Body of pancreas (tissue), 4 donors: ENCODE measurements at regions not wholly inside any gene's neighbourhood (a gene's known extent, or its start where the extent isn't known, plus 50 kb on each side); places are given as distances from the start of the nearest gene placed in this dataset.

Experiments used
- ATAC-seq: fragments of 150-250 bp; one replicate; pipeline ENCODE4 v1.9.1; 2016
- DNase-seq, 4 donors: peaks; one replicate each; pipeline ENCODE4 v3.0.0-alpha.2; 2019
- H3K27ac ChIP-seq, 4 donors: fragments of 200-600 bp; sonication (generic); 1 replicate in 3 of 4; 2 replicates in 1 of 4; pipeline versions ENCODE4 v1.5.1 to v1.6.1; 2016 to 2019; ENCODE audit warnings: mild to moderate bottlenecking in 1 of 4, mixed read lengths in 1 of 4, moderate library complexity in 1 of 4
- H3K27me3 ChIP-seq, 2 donors: fragments of 200-600 bp; sonication (generic); one replicate each; pipeline ENCODE4 v1.6.0; 2016; ENCODE audit warnings: mild to moderate bottlenecking in 1 of 2
- H3K36me3 ChIP-seq, 2 donors: fragments of 200-600 bp; sonication (generic); replicated peaks in 1 of 2; 2 replicates each; pipeline ENCODE4 v1.5.1; 2016; ENCODE audit warnings: low read depth in 2 of 2; ENCODE audit not compliant: insufficient read depth in 1 of 2
- H3K4me1 ChIP-seq: fragments of 200-600 bp; sonication (generic); one replicate; pipeline ENCODE4 v1.6.0; 2016
- H3K4me3 ChIP-seq, 2 donors: fragments of 200-600 bp; sonication (generic); 1 replicate in 1 of 2; 2 replicates in 1 of 2; pipeline ENCODE4 v1.5.1; 2016 to 2019
- H3K9me3 ChIP-seq, 3 donors: fragments of 200-600 bp; sonication (generic); 1 replicate in 2 of 3; 2 replicates in 1 of 3; pipeline ENCODE4 v1.5.1; 2016
- POLR2A ChIP-seq, 3 donors: fragments of 450-650 bp; IDR thresholded peaks; one replicate each; pipeline ENCODE4 v1.6.1; 2016; ENCODE audit warnings: antibody characterized with exemption in 3 of 3, mild to moderate bottlenecking in 2 of 3
- WGBS, 2 donors: methylation state at CpG; one replicate each; pipeline ENCODE4 v1.1.5; 2017; 5-methylcytosine and 5-hydroxymethylcytosine counted together
- intact Hi-C: fragments of 100-400 bp; cut with DNase I; formaldehyde crosslinking; loops from one replicate; pipeline ENCODE4 v1.15.1; 2023
- TF ChIP-seq, protein P1 (sequence below), 7 experiments: fragments of 450-650 bp in 4 of 7; fragments of 200-600 bp in 3 of 7; sonication (generic) in 3 of 7; IDR thresholded peaks; one replicate each; pipeline ENCODE4 v1.5.1; 2016 to 2019; ENCODE audit warnings: antibody characterized with exemption in 7 of 7

DNA sequence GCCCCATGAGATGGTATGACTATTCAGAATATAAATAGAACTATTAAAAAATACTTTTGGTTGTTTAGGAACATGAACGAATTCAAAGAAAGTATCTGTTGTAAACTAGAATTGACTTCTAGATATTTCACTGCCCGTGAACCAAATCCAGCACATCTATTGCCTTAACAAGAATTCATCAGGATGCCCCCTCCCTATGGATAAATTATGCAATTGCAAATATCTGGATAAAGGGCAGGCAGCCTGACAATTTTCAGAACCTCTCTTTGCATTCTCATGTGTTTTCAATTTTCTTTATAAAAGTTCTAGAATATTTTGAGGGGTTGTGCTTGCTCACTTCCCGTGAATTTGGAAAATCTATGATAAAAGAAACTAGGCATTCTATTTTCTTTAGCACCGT, 822.1 kb upstream of the SORCS1 start:
- TF ChIP-seq, protein P1, sequence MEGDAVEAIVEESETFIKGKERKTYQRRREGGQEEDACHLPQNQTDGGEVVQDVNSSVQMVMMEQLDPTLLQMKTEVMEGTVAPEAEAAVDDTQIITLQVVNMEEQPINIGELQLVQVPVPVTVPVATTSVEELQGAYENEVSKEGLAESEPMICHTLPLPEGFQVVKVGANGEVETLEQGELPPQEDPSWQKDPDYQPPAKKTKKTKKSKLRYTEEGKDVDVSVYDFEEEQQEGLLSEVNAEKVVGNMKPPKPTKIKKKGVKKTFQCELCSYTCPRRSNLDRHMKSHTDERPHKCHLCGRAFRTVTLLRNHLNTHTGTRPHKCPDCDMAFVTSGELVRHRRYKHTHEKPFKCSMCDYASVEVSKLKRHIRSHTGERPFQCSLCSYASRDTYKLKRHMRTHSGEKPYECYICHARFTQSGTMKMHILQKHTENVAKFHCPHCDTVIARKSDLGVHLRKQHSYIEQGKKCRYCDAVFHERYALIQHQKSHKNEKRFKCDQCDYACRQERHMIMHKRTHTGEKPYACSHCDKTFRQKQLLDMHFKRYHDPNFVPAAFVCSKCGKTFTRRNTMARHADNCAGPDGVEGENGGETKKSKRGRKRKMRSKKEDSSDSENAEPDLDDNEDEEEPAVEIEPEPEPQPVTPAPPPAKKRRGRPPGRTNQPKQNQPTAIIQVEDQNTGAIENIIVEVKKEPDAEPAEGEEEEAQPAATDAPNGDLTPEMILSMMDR (IDR thresholded peaks at IDR 0.05), result no peak
- H3K4me3 ChIP-seq, result no peak overlapping the region
- H3K36me3 ChIP-seq, result no peaks in the 10 kb centered on the region
- intact Hi-C loops, result no loop called here
- DNase-seq, result no peak
- H3K4me1 ChIP-seq, result no peaks in the 10 kb centered on the region
- 57 to 58% methylated on average over 4 of the region's 4 CpGs for WGBS, 2 donors
- no peaks in the 10 kb centered on the region for H3K9me3 ChIP-seq
- no peak for ATAC-seq
- H3K27me3 ChIP-seq, result no peaks in the 10 kb centered on the region
- H3K27ac ChIP-seq, result no peak overlapping the region

DNA sequence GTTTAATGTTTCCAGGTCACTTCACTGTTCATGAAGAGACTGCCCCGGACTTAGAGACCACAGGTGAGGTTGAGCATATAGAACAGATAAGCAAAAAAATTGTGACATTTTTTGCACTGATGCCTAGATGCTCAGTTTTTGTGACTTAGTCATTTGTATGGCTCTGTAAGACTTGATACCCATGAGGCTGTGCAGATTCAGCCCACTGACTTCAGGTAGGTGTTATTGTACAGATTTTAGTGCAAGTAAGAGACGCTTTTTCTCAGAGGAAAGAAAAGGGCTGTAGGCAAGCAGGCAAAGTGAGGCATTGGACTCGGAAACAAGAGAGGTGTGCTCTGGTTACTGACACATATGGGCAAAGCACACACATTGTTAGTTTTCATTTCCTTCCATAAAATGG, 820.1 kb upstream of the SORCS1 start:
- 51 to 73% methylated on average over 3 of the region's 3 CpGs for WGBS, 2 donors
- Histone ChIP-seq H3K27me3 (no peaks in the 10 kb centered on the region), H3K36me3 (no peaks in the 10 kb centered on the region)

DNA sequence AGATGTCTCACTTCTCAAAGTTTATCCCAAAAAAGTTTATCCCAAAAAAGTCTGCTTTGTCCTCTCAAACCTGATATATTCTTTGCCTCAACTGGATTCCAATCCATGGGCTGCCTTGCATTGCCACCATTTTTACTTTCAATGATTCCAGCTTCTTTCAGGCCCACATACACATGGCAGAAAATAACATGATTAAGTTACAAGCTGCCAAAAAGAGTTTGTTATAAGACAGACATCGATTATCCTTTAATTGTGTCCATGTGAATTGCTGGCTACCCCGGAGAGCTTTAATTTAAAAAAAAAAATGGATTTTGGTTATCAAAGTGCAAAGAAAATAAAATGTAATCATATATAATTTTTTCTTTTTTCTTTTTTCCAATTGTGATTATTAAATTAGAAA, 819.6 kb upstream of the SORCS1 start:
- DNase-seq (no peak), ATAC-seq (no peak)
- 72 to 80% methylated on average over 2 of the region's 2 CpGs for WGBS, 2 donors
- Histone ChIP-seq H3K36me3 (no peaks in the 10 kb centered on the region), H3K27me3 (no peaks in the 10 kb centered on the region), H3K27ac (no peak overlapping the region), H3K4me3 (no peak overlapping the region), H3K9me3 (no peaks in the 10 kb centered on the region), H3K4me1 (no peaks in the 10 kb centered on the region)
- intact Hi-C loops, result no loop called here
- TF ChIP-seq, protein P1 (IDR thresholded peaks at IDR 0.05), result no peak
- no peak for TF ChIP-seq POLR2A (IDR thresholded peaks at IDR 0.05)

More for the DNA sequence above, 820.1 kb upstream of the SORCS1 start:
- Histone ChIP-seq H3K27ac (no peak overlapping the region), H3K4me1 (no peaks in the 10 kb centered on the region), H3K4me3 (no peak overlapping the region), H3K9me3 (no peaks in the 10 kb centered on the region)
- no peak for ATAC-seq
- DNase-seq, result no peak
- TF ChIP-seq POLR2A (IDR thresholded peaks at IDR 0.05), result no peak
- TF ChIP-seq, protein P1 (IDR thresholded peaks at IDR 0.05), result no peak
- intact Hi-C loops, result no loop called here

DNA sequence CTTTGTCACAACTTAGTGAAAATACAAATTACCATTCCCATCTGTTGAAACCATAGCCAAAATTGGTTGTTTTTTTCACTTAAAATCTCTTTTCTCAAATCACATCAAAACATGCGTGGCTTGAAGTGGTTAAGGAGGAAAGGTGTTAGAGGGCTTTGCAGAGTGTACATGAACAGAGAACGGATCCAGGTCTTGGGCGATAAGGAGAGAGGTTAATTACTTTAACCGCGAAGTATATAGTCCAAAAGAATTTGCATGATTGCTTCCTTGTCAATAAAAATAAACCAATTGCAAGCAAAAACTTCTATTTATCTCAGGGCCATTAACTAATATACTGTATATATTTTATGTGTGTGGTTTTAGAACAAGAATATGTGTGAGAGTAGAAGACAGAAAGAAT, 813.9 kb upstream of the SORCS1 start:
- TF ChIP-seq, protein P1 (IDR thresholded peaks at IDR 0.05), result no peak
- TF ChIP-seq POLR2A (IDR thresholded peaks at IDR 0.05), result no peak
- DNase-seq (no peak), ATAC-seq (no peak)
- no peak overlapping the region for H3K4me3 ChIP-seq
- intact Hi-C loops, result no loop called here
- H3K27me3 ChIP-seq, result no peaks in the 10 kb centered on the region
- H3K27ac ChIP-seq, result no peak overlapping the region
- no peaks in the 10 kb centered on the region for H3K4me1 ChIP-seq
- H3K9me3 ChIP-seq, result no peaks in the 10 kb centered on the region
- WGBS, 2 donors, result 59 to 63% methylated on average over 5 of the region's 5 CpGs
- H3K36me3 ChIP-seq, result no peaks in the 10 kb centered on the region

DNA sequence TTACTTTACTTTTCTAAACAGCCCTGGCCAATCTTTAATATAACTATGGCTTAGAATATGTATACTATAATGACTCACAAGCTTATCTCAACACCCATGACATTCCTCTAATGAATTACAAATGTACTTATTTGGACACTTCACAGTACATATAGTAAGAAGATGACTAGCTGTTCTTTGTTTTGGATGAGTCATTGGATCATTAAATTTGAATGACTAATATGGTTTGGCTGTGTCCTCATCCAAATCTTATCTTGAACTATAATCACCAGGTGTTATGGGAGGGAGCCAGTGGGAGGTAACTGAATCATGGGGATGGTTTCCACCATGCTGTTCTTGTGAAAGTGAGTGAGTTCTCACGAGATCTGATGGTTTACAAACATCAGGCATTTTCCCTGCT, 807.5 kb upstream of the SORCS1 start:
- H3K4me1 ChIP-seq, result no peaks in the 10 kb centered on the region
- H3K4me3 ChIP-seq, result no peak overlapping the region
- intact Hi-C loops, result no loop called here
- 46 to 50% methylated on average over 1 of the region's 1 CpG for WGBS, 2 donors
- no peak overlapping the region for H3K27ac ChIP-seq
- no peak for ATAC-seq
- no peaks in the 10 kb centered on the region for H3K27me3 ChIP-seq
- DNase-seq, result no peak
- no peak for TF ChIP-seq POLR2A (IDR thresholded peaks at IDR 0.05)
- H3K36me3 ChIP-seq, result no peaks in the 10 kb centered on the region
- H3K9me3 ChIP-seq, result peaks cover 0 to 7% (median 0%) of the 10 kb centered on the region in 3 donors
